ENCODE measurements at regions not wholly inside any gene's neighbourhood (a gene's known extent, or its start where the extent isn't known, plus 50 kb on each side); places are given as distances from the start of the nearest gene placed in this dataset.
"Not testable (repeated sequence)": the region's sequence is repeated elsewhere in the genome, so short reads cannot be mapped to it uniquely, and the experiment has no call there.

- Histone ChIP-seq H3K27ac (ENCODE audit: insufficient read depth, low read length, poor library complexity, severe bottlenecking) (no peak overlapping the region), H3K9me3 (ENCODE audit: control insufficient read depth, low read length) (no peaks in the 10 kb centered on the region), H3K27me3 (replicated peaks; ENCODE audit: control insufficient read depth, insufficient read depth, low read length, poor library complexity, severe bottlenecking) (no peaks in the 10 kb centered on the region), H3K4me3 (ENCODE audit: insufficient read depth, low read depth, low read length, poor library complexity, severe bottlenecking) (no peak overlapping the region), H3K4me1 (ENCODE audit: control insufficient read depth, insufficient read depth, low read length, poor library complexity, severe bottlenecking) (no peaks in the 10 kb centered on the region), H3K36me3 (ENCODE audit: control insufficient read depth, insufficient read depth, low read length) (no peaks in the 10 kb centered on the region)
- DNase-seq, result no peak
Observed at GRCh38 chr3:177405191-177405672, 207.9 kb upstream of the TBL1XR1 start.

DNA sequence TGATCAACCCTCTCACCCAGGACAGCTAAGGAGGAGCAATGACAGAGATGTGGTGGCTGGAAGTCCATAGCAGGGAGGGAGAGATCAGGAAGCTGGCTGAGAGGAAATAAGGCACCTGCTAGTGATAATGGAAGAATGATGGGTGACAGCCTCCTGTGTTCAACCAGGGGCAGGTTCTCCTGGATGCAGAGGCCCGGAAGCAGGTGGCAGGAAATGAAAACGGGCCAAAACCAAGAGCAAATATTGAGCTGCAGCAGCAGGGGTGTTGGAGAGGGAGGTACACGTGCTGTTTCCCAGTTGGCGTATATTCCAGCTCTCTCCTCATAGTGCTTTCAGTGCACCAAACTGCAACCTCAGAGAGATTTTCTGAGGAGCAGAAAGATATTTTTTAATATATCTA, 213.4 kb upstream of the TBL1XR1 start:
- Histone ChIP-seq H3K9me3 (ENCODE audit: control insufficient read depth, low read length) (no peaks in the 10 kb centered on the region), H3K36me3 (ENCODE audit: control insufficient read depth, insufficient read depth, low read length) (no peaks in the 10 kb centered on the region), H3K27ac (ENCODE audit: insufficient read depth, low read length, poor library complexity, severe bottlenecking) (no peak overlapping the region), H3K4me3 (ENCODE audit: insufficient read depth, low read depth, low read length, poor library complexity, severe bottlenecking) (no peak overlapping the region), H3K27me3 (replicated peaks; ENCODE audit: control insufficient read depth, insufficient read depth, low read length, poor library complexity, severe bottlenecking) (no peaks in the 10 kb centered on the region), H3K4me1 (ENCODE audit: control insufficient read depth, insufficient read depth, low read length, poor library complexity, severe bottlenecking) (no peaks in the 10 kb centered on the region)
- DNase-seq, result no peak

GRCh38 chr3:177411201-177411600, 213.9 kb upstream of the TBL1XR1 start:
- Histone ChIP-seq H3K36me3 (ENCODE audit: control insufficient read depth, insufficient read depth, low read length) (no peaks in the 10 kb centered on the region), H3K4me3 (ENCODE audit: insufficient read depth, low read depth, low read length, poor library complexity, severe bottlenecking) (no peak overlapping the region), H3K9me3 (ENCODE audit: control insufficient read depth, low read length) (no peaks in the 10 kb centered on the region), H3K27me3 (replicated peaks; ENCODE audit: control insufficient read depth, insufficient read depth, low read length, poor library complexity, severe bottlenecking) (no peaks in the 10 kb centered on the region), H3K27ac (ENCODE audit: insufficient read depth, low read length, poor library complexity, severe bottlenecking) (no peak overlapping the region), H3K4me1 (ENCODE audit: control insufficient read depth, insufficient read depth, low read length, poor library complexity, severe bottlenecking) (no peaks in the 10 kb centered on the region)
- DNase-seq, result no peak

DNA sequence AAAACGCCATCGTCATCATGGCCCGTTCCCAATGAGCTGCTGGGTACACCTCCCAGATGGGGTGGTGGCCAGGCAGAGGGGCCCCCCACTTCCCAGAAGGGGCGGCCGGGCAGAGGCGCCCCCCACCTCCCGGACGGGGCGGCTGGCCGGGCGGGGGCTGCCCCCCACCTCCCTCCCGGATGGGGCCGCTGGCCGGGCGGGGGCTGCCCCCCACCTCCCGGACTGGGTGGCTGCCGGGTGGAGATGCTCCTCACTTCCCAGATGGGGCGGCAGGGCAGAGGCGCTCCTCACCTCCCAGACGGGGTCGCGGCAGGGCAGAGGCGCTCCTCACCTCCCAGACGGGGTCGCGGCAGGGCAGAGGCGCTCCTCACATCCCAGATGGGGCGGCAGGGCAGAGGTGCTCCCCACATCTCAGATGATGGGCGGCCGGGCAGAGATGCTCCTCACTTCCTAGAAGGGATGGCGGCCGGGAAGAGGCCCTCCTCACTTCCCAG, 215.4 kb upstream of the TBL1XR1 start:
- H3K9me3 ChIP-seq (ENCODE audit: control insufficient read depth, low read length); H3K4me3 ChIP-seq (ENCODE audit: insufficient read depth, low read depth, low read length, poor library complexity, severe bottlenecking): not testable (repeated sequence)

DNA sequence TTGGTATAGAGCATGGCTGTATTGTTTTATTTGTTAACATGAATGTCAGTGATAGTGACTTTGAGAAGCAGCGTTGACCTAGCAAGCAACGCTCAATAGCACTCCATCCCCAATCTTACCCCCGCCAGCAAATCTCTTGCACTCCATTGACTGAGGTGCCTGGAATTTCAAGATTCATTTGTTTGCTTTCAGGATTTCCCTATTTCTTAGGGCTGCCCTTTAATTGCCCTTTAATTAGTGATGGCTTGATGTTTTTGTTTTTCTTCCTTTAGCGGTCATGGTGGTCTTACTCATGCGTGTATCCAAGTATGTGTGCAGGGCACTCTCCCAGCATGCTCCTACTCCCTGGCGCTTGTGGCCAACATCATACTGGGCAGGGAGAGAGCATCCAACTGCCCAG, 216.8 kb upstream of the TBL1XR1 start:
- Histone ChIP-seq H3K27ac (ENCODE audit: insufficient read depth, low read length, poor library complexity, severe bottlenecking) (no peak overlapping the region), H3K4me3 (ENCODE audit: insufficient read depth, low read depth, low read length, poor library complexity, severe bottlenecking) (no peak overlapping the region), H3K36me3 (ENCODE audit: control insufficient read depth, insufficient read depth, low read length) (no peaks in the 10 kb centered on the region), H3K27me3 (replicated peaks; ENCODE audit: control insufficient read depth, insufficient read depth, low read length, poor library complexity, severe bottlenecking) (no peaks in the 10 kb centered on the region), H3K9me3 (ENCODE audit: control insufficient read depth, low read length) (no peaks in the 10 kb centered on the region), H3K4me1 (ENCODE audit: control insufficient read depth, insufficient read depth, low read length, poor library complexity, severe bottlenecking) (no peaks in the 10 kb centered on the region)
- DNase-seq, result no peak

More for the DNA sequence above, 215.4 kb upstream of the TBL1XR1 start:
- H3K27ac ChIP-seq (ENCODE audit: insufficient read depth, low read length, poor library complexity, severe bottlenecking); H3K36me3 ChIP-seq (ENCODE audit: control insufficient read depth, insufficient read depth, low read length); H3K27me3 ChIP-seq (replicated peaks; ENCODE audit: control insufficient read depth, insufficient read depth, low read length, poor library complexity, severe bottlenecking); H3K4me1 ChIP-seq (ENCODE audit: control insufficient read depth, insufficient read depth, low read length, poor library complexity, severe bottlenecking); DNase-seq: not testable (repeated sequence)

DNA sequence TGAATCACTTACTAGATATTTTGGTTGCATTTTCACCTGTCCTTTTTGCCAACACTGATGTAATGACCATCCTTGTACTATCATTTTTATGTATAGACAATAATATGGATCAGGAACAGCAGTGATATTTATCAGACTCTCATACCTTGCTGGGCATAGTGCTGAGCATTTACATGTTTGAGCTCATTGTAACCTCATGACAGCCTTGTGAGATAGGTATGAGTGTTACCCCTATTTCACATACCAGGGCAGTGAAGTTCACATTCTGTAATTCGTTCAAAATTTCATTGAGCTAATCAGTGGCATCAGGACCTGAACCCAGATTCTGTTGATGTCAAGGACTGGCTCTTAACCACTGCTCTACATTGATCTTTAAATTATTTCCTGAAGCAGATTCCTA, 221.5 kb upstream of the TBL1XR1 start:
- H3K27ac ChIP-seq (ENCODE audit: insufficient read depth, low read length, poor library complexity, severe bottlenecking), result no peak overlapping the region
- no peak for DNase-seq

DNA sequence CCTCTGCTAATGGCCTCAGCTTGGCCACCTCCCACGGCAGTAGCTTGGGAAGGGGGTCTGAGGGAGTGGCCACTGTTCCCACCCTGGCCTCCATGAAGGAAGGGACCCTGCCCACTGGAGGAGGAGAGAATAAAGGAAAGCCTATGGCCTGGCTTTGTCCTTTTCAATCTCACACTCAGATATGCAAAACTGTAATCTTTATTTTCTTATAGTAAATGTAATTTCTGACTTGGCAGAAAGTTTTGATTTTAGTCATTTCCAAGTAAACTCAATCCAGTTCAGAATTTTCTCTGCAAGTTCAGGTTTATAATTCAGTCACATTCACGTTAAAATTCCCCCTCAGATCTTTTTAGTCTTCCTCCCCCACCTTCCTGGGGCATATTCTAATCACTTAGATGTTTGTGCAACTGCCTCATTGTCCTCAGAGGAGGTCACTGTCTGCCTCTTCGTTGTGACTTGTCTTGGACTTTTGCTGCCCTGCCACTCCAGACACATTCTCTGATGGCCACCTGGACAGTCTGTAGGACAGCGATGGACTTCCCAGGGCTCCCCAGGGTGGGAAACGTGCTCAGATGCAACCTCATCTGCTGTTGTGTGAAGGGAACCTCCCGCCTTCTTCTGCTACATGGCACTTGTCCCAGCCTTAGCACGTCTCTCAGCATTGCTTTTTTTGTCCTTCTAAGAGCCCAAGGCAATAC, 222.8 kb upstream of the TBL1XR1 start:
- no peaks in the 10 kb centered on the region for H3K27me3 ChIP-seq (replicated peaks; ENCODE audit: control insufficient read depth, insufficient read depth, low read length, poor library complexity, severe bottlenecking)
- no peaks in the 10 kb centered on the region for H3K36me3 ChIP-seq (ENCODE audit: control insufficient read depth, insufficient read depth, low read length)
- DNase-seq, result no peak
- H3K4me3 ChIP-seq (ENCODE audit: insufficient read depth, low read depth, low read length, poor library complexity, severe bottlenecking), result no peak overlapping the region
- H3K4me1 ChIP-seq (ENCODE audit: control insufficient read depth, insufficient read depth, low read length, poor library complexity, severe bottlenecking), result no peaks in the 10 kb centered on the region
- H3K27ac ChIP-seq (ENCODE audit: insufficient read depth, low read length, poor library complexity, severe bottlenecking), result no peak overlapping the region
- H3K9me3 ChIP-seq (ENCODE audit: control insufficient read depth, low read length), result no peaks in the 10 kb centered on the region

More for the DNA sequence above, 221.5 kb upstream of the TBL1XR1 start:
- H3K4me1 ChIP-seq (ENCODE audit: control insufficient read depth, insufficient read depth, low read length, poor library complexity, severe bottlenecking), result no peaks in the 10 kb centered on the region
- H3K36me3 ChIP-seq (ENCODE audit: control insufficient read depth, insufficient read depth, low read length), result no peaks in the 10 kb centered on the region
- H3K9me3 ChIP-seq (ENCODE audit: control insufficient read depth, low read length), result no peaks in the 10 kb centered on the region
- no peak overlapping the region for H3K4me3 ChIP-seq (ENCODE audit: insufficient read depth, low read depth, low read length, poor library complexity, severe bottlenecking)
- no peaks in the 10 kb centered on the region for H3K27me3 ChIP-seq (replicated peaks; ENCODE audit: control insufficient read depth, insufficient read depth, low read length, poor library complexity, severe bottlenecking)

DNA sequence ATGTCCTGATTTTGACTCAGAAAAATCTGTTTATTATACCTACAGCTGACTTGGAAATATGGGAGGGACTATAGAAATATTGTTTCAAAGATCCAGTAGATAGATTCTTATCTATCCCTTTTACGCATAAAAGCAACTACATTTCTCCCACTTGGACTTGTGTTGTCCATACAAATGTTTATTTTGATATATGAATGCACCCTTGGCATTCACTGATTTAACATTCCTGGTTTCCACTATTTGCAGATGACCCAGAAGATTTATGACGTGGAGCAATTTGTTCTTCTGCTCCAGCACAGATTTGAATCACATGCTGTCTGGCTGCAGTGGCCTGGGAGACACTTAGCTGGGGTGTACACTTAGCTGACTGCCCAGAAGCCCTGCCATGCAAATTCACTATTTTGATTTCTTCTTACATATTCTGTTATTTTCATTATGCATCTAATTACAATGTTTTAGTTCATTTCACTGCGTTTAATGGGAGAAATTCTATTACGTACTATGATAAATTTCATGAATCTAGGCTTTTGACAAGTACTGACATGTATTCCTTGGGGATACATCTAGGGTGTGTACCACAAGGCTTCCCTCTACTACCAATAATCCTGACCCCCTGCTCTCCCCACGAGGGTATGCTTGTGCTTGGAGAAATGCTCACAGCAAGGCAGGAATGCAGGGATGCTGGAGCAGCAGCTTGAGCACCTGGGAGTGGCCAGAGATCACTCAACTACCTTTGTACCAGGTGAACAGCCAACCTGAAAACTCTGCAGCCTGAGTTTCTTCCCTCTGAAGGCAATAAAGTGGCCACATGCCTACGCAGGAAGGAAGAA, 223.6 kb upstream of the TBL1XR1 start:
- no peaks in the 10 kb centered on the region for H3K36me3 ChIP-seq (ENCODE audit: control insufficient read depth, insufficient read depth, low read length)
- no peak overlapping the region for H3K27ac ChIP-seq (ENCODE audit: insufficient read depth, low read length, poor library complexity, severe bottlenecking)
- no peaks in the 10 kb centered on the region for H3K27me3 ChIP-seq (replicated peaks; ENCODE audit: control insufficient read depth, insufficient read depth, low read length, poor library complexity, severe bottlenecking)
- H3K4me3 ChIP-seq (ENCODE audit: insufficient read depth, low read depth, low read length, poor library complexity, severe bottlenecking), result no peak overlapping the region
- no peaks in the 10 kb centered on the region for H3K9me3 ChIP-seq (ENCODE audit: control insufficient read depth, low read length)
- H3K4me1 ChIP-seq (ENCODE audit: control insufficient read depth, insufficient read depth, low read length, poor library complexity, severe bottlenecking), result no peaks in the 10 kb centered on the region
- DNase-seq, result no peak

DNA sequence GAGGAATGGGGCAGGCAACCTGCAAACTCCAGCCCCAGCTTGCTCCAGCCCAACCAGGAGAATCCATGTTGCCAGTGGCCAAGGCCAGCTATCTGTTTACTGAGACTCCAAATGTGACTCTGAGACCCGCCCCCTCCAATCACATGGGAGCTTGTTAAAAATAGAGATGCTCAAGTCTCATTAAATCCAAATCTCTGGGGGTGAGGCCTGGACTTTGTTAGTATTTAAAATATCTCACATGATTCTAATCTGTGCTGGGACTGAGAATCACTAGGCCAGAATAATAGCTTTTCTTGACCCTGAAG, 224.2 kb upstream of the TBL1XR1 start:
- no peaks in the 10 kb centered on the region for H3K9me3 ChIP-seq (ENCODE audit: control insufficient read depth, low read length)
- no peak for DNase-seq
- no peaks in the 10 kb centered on the region for H3K27me3 ChIP-seq (replicated peaks; ENCODE audit: control insufficient read depth, insufficient read depth, low read length, poor library complexity, severe bottlenecking)
- no peaks in the 10 kb centered on the region for H3K4me1 ChIP-seq (ENCODE audit: control insufficient read depth, insufficient read depth, low read length, poor library complexity, severe bottlenecking)
- H3K27ac ChIP-seq (ENCODE audit: insufficient read depth, low read length, poor library complexity, severe bottlenecking), result no peak overlapping the region
- H3K4me3 ChIP-seq (ENCODE audit: insufficient read depth, low read depth, low read length, poor library complexity, severe bottlenecking), result no peak overlapping the region
- no peaks in the 10 kb centered on the region for H3K36me3 ChIP-seq (ENCODE audit: control insufficient read depth, insufficient read depth, low read length)

GRCh38 chr3:177424521-177424920, 227.2 kb upstream of the TBL1XR1 start:
- no peak overlapping the region for H3K4me3 ChIP-seq (ENCODE audit: insufficient read depth, low read depth, low read length, poor library complexity, severe bottlenecking)
- no peaks in the 10 kb centered on the region for H3K27me3 ChIP-seq (replicated peaks; ENCODE audit: control insufficient read depth, insufficient read depth, low read length, poor library complexity, severe bottlenecking)
- H3K4me1 ChIP-seq (ENCODE audit: control insufficient read depth, insufficient read depth, low read length, poor library complexity, severe bottlenecking), result peaks cover 8% of the 10 kb centered on the region
- H3K9me3 ChIP-seq (ENCODE audit: control insufficient read depth, low read length), result no peaks in the 10 kb centered on the region
- DNase-seq, result no peak
- H3K27ac ChIP-seq (ENCODE audit: insufficient read depth, low read length, poor library complexity, severe bottlenecking), result no peak overlapping the region
- no peaks in the 10 kb centered on the region for H3K36me3 ChIP-seq (ENCODE audit: control insufficient read depth, insufficient read depth, low read length)
